H1 (cell line): ENCODE measurements at regions not wholly inside any gene's neighbourhood (a gene's known extent, or its start where the extent isn't known, plus 50 kb on each side); places are given as distances from the start of the nearest gene placed in this dataset.

ENCODE experiments used
- CTCF ChIA-PET: fragments of 300-600 bp; sonication (Branson Sonifier 250); formaldehyde crosslinking; loops from one replicate; lab custom pipeline; 2021; ENCODE audit not compliant: partially characterized antibody; lab: Charles Lee
- POLR2A ChIA-PET: fragments of 300-600 bp; sonication (Branson Sonifier 250); formaldehyde crosslinking; loops from one replicate; lab custom pipeline; 2021; ENCODE audit warnings: inconsistent platforms; ENCODE audit not compliant: partially characterized antibody; lab: Charles Lee
- DNase-seq, 2 experiments: peaks; one replicate each; pipeline versions ENCODE4 v3.0.0 to v3.0.0-alpha.2; 2010 to 2022; ENCODE audit warnings: low spot score in 2 of 2, low read depth in 1 of 2, mixed read lengths in 1 of 2
- FAIRE-seq: peaks from 2 replicates; lab custom pipeline; 2011; peaks lifted over from hg19 to GRCh38; lab: Jason Lieb, UNC
- H2AFZ ChIP-seq: 2 replicates; pipeline ENCODE4 v1.8.1; 2012; ENCODE audit warnings: low read length, inconsistent platforms
- H2AK5ac ChIP-seq: 2 replicates; pipeline ENCODE4 v1.6.1; 2013; ENCODE audit warnings: low read depth, low read length
- H2BK120ac ChIP-seq: replicated peaks from 2 replicates; pipeline ENCODE3; 2013; ENCODE audit warnings: low read depth, low read length, inconsistent platforms
- H2BK12ac ChIP-seq: 2 replicates; pipeline ENCODE4 v1.6.1; 2013; ENCODE audit warnings: low read depth, low read length
- H2BK15ac ChIP-seq: 2 replicates; pipeline ENCODE4 v1.6.1; 2013; ENCODE audit warnings: low read length
- H2BK20ac ChIP-seq: 2 replicates; pipeline ENCODE4 v1.6.1; 2013; ENCODE audit warnings: low read length
- H2BK5ac ChIP-seq: 2 replicates; pipeline ENCODE4 v1.6.1; 2013; ENCODE audit warnings: low read depth, low read length
- H3K14ac ChIP-seq: 2 replicates; pipeline ENCODE4 v1.6.1; 2013; ENCODE audit warnings: inconsistent platforms; ENCODE audit not compliant: insufficient read length
- H3K18ac ChIP-seq: 2 replicates; pipeline ENCODE4 v1.6.1; 2013; ENCODE audit warnings: low read length; ENCODE audit errors: extremely low read depth
- H3K23ac ChIP-seq: 2 replicates; pipeline ENCODE4 v1.6.1; 2013; ENCODE audit warnings: inconsistent platforms; ENCODE audit not compliant: insufficient read length
- H3K23me2 ChIP-seq: 2 replicates; pipeline ENCODE4 v1.6.1; 2013; ENCODE audit warnings: low read depth, low read length
- H3K27ac ChIP-seq: 2 replicates; pipeline ENCODE4 v1.6.1; 2011; ENCODE audit warnings: low read depth, low read length, inconsistent platforms
- H3K27me3 ChIP-seq, 4 experiments: replicated peaks in 1 of 4; 1 replicate in 1 of 4; 2 replicates in 3 of 4; pipeline versions ENCODE4 v1.6.1 to v1.8.1; 2011 to 2013; ENCODE audit warnings: low read length in 3 of 4, mild to moderate bottlenecking in 3 of 4, inconsistent platforms in 2 of 4, mixed read lengths in 2 of 4, moderate library complexity in 1 of 4; ENCODE audit not compliant: control insufficient read depth in 3 of 4, insufficient read depth in 3 of 4; ENCODE audit errors: extremely low read depth in 1 of 4
- H3K36me3 ChIP-seq, 4 experiments: 2 replicates each; pipeline versions ENCODE4 v1.6.1 to v1.8.1; 2011 to 2013; ENCODE audit warnings: mild to moderate bottlenecking in 4 of 4, low read length in 3 of 4, moderate library complexity in 2 of 4, control low read depth in 1 of 4, inconsistent platforms in 1 of 4; ENCODE audit not compliant: insufficient read depth in 4 of 4, control insufficient read depth in 2 of 4
- H3K4ac ChIP-seq: replicated peaks from 2 replicates; pipeline ENCODE3; 2013; ENCODE audit warnings: low read length, low read depth, mixed read lengths, inconsistent platforms; ENCODE audit not compliant: insufficient read length
- H3K4me1 ChIP-seq, 4 experiments: replicated peaks in 1 of 4; 1 replicate in 1 of 4; 2 replicates in 3 of 4; pipeline versions ENCODE4 v1.6.1 to v1.8.1; 2011 to 2013; ENCODE audit warnings: low read length in 3 of 4, inconsistent platforms in 2 of 4, mixed read lengths in 1 of 4; ENCODE audit not compliant: insufficient read depth in 4 of 4, control insufficient read depth in 3 of 4
- H3K4me2 ChIP-seq, 2 experiments: 2 replicates each; pipeline versions ENCODE4 v1.6.1 to v1.8.1; 2011 to 2013; ENCODE audit warnings: low read depth in 2 of 2, low read length in 2 of 2, control low read depth in 1 of 2, inconsistent platforms in 1 of 2, mild to moderate bottlenecking in 1 of 2; ENCODE audit not compliant: insufficient read depth in 1 of 2
- H3K4me3 ChIP-seq, 4 experiments: fragments of 200-600, 300-600 bp in 1 of 4; sonication (generic), shearing (Covaris generic), sonication (Bioruptor Twin) in 1 of 4; 2 replicates each; pipeline versions ENCODE4 v1.5.1 to v1.8.1; 2011 to 2016; ENCODE audit warnings: low read length in 4 of 4, low read depth in 3 of 4, control low read depth in 2 of 4, inconsistent platforms in 2 of 4, mild to moderate bottlenecking in 2 of 4, mixed read lengths in 1 of 4, moderate library complexity in 1 of 4; ENCODE audit not compliant: insufficient read depth in 2 of 4; ENCODE audit errors: extremely low read depth in 1 of 4
- H3K56ac ChIP-seq: replicated peaks from 2 replicates; pipeline ENCODE3; 2013; ENCODE audit warnings: low read depth, mild to moderate bottlenecking, mixed read lengths, low read length, inconsistent platforms; ENCODE audit not compliant: insufficient read length
- H3K79me1 ChIP-seq: 2 replicates; pipeline ENCODE4 v1.6.1; 2013; ENCODE audit warnings: low read depth, low read length, control low read depth
- H3K79me2 ChIP-seq, 2 experiments: 2 replicates each; pipeline versions ENCODE4 v1.6.1 to v1.8.1; 2012 to 2013; ENCODE audit warnings: low read length in 2 of 2, mild to moderate bottlenecking in 2 of 2, inconsistent platforms in 1 of 2; ENCODE audit not compliant: insufficient read depth in 2 of 2, control insufficient read depth in 1 of 2
- H3K9ac ChIP-seq, 4 experiments: replicated peaks in 1 of 4; 1 replicate in 1 of 4; 2 replicates in 3 of 4; pipeline versions ENCODE4 v1.6.1 to v1.8.1; 2011 to 2013; ENCODE audit warnings: low read depth in 3 of 4, low read length in 3 of 4, control low read depth in 2 of 4, mild to moderate bottlenecking in 2 of 4, moderate library complexity in 2 of 4, inconsistent platforms in 1 of 4; ENCODE audit errors: extremely low read depth in 1 of 4
- H3K9me3 ChIP-seq, 2 experiments: 2 replicates each; pipeline versions ENCODE4 v1.6.1 to v1.8.1; 2012 to 2013; ENCODE audit warnings: mild to moderate bottlenecking in 2 of 2, moderate library complexity in 2 of 2, control low read depth in 1 of 2, inconsistent platforms in 1 of 2, low read depth in 1 of 2, low read length in 1 of 2, mixed read lengths in 1 of 2; ENCODE audit not compliant: insufficient read depth in 2 of 2
- H4K20me1 ChIP-seq, 2 experiments: replicated peaks in 1 of 2; 2 replicates each; pipeline versions ENCODE3 to v1.8.1; 2011 to 2013; ENCODE audit warnings: inconsistent platforms in 2 of 2, low read length in 2 of 2, mild to moderate bottlenecking in 1 of 2; ENCODE audit not compliant: insufficient read depth in 2 of 2, control insufficient read depth in 1 of 2
- H4K5ac ChIP-seq: 2 replicates; pipeline ENCODE4 v1.6.1; 2013; ENCODE audit warnings: low read length, low read depth, mixed read lengths, inconsistent platforms; ENCODE audit not compliant: insufficient read length
- H4K8ac ChIP-seq: 2 replicates; pipeline ENCODE4 v1.8.0; 2013; ENCODE audit warnings: mild to moderate bottlenecking, moderate library complexity, low read length, inconsistent platforms; ENCODE audit not compliant: insufficient read depth; ENCODE audit errors: extremely low read depth
- H4K91ac ChIP-seq: replicated peaks from 2 replicates; pipeline ENCODE3; 2013; ENCODE audit warnings: low read length, mixed read lengths, inconsistent platforms; ENCODE audit not compliant: insufficient read length
- RNF2 ChIP-seq: fragments of 200-900, 300-1000 bp; sonication (generic); IDR thresholded peaks from 2 replicates; pipeline ENCODE4 v1.7.1; 2016; ENCODE audit warnings: borderline replicate concordance, low read depth, mild to moderate bottlenecking, antibody characterized with exemption, low read length; ENCODE audit not compliant: poor library complexity, severe bottlenecking; ENCODE audit errors: missing control alignments
- SRF ChIP-seq: IDR thresholded peaks from 2 replicates; pipeline ENCODE4 v1.6.1; 2011; ENCODE audit warnings: mild to moderate bottlenecking, low read depth, low read length, moderate library complexity
- YY1 ChIP-seq: IDR thresholded peaks from 2 replicates; pipeline ENCODE4 v1.6.1; 2011; ENCODE audit warnings: low read depth, mild to moderate bottlenecking, low read length
- WGBS, 2 experiments: shearing (Covaris generic) in 1 of 2; methylation state at CpG; one replicate each; pipeline versions ENCODE4 v1.1.6 to v1.1.7; 2013 to 2015; ENCODE audit warnings: low lambda C conversion rate in 2 of 2, mixed read lengths in 2 of 2, inconsistent platforms in 1 of 2, low coverage in 1 of 2, missing lambda C conversion rate in 1 of 2; ENCODE audit not compliant: insufficient replicate concordance in 2 of 2, insufficient coverage in 1 of 2, insufficient read length in 1 of 2; ENCODE audit errors: extremely low coverage in 1 of 2, missing lambda C conversion rate in 1 of 2; 5-methylcytosine and 5-hydroxymethylcytosine counted together

- no peak overlapping the region for H3K4me3 ChIP-seq
- no peaks in the 10 kb centered on the region for H3K4me1 ChIP-seq
- H2AFZ ChIP-seq = no peak overlapping the region
- no peak overlapping the region for H3K9ac ChIP-seq
- no peak overlapping the region for H3K4ac ChIP-seq
- DNase-seq (no peak), FAIRE-seq (no peak)
- H2BK20ac ChIP-seq = no peak overlapping the region
- H2BK120ac ChIP-seq = no peak overlapping the region
- H3K23me2 ChIP-seq = no peaks in the 10 kb centered on the region
- no peak overlapping the region for H3K14ac ChIP-seq
- no peak overlapping the region for H4K8ac ChIP-seq
- H3K79me1 ChIP-seq = no peaks in the 10 kb centered on the region
- H3K27ac ChIP-seq = no peak overlapping the region
- no peaks in the 10 kb centered on the region for H3K27me3 ChIP-seq
- WGBS, 2 experiments = 89% methylated on average over 6 of the region's 6 CpGs; no CpG with 5 or more reads in 1 of the 2 experiments
- H3K18ac ChIP-seq = no peak overlapping the region
- H4K20me1 ChIP-seq = no peaks in the 10 kb centered on the region
- H3K79me2 ChIP-seq = no peaks in the 10 kb centered on the region
- H3K23ac ChIP-seq = no peak overlapping the region
- H3K36me3 ChIP-seq = no peaks in the 10 kb centered on the region
- no peak overlapping the region for H4K5ac ChIP-seq
- CTCF ChIA-PET = no interaction called here
- TF ChIP-seq SRF (no peak), RNF2 (no peak), YY1 (no peak)
- no peak overlapping the region for H3K56ac ChIP-seq
- no peak overlapping the region for H2BK5ac ChIP-seq
- H2BK12ac ChIP-seq = no peak overlapping the region
- H4K91ac ChIP-seq = no peak overlapping the region
- H3K4me2 ChIP-seq = no peak overlapping the region
- POLR2A ChIA-PET = no interaction called here
- no peak overlapping the region for H2AK5ac ChIP-seq
- no peaks in the 10 kb centered on the region for H3K9me3 ChIP-seq
- H2BK15ac ChIP-seq = no peak overlapping the region
Observed at GRCh38 chr9:117917873-117918272, 213.7 kb downstream of the TLR4 start.
